GM12891 (cell line): ENCODE measurements at regions not wholly inside any gene's neighbourhood (a gene's known extent, or its start where the extent isn't known, plus 50 kb on each side); places are given as distances from the start of the nearest gene placed in this dataset.

Source experiments
- POLR2A ChIP-seq: IDR thresholded peaks from 2 replicates; pipeline ENCODE4 v1.6.1; 2011; ENCODE audit warnings: low read depth, low read length, control low read depth
- POLR2AphosphoS5 ChIP-seq: IDR thresholded peaks from 2 replicates; pipeline ENCODE4 v1.6.1; 2011; ENCODE audit warnings: low read depth, low read length, control low read depth
- SPI1 ChIP-seq: IDR thresholded peaks from 2 replicates; pipeline ENCODE4 v1.6.1; 2011; ENCODE audit warnings: low read depth, low read length, control low read depth
- TAF1 ChIP-seq: IDR thresholded peaks from 2 replicates; pipeline ENCODE4 v1.6.1; 2011; ENCODE audit warnings: low read depth, low read length, control low read depth

GRCh38 chr13:40458720-40458990, 207.8 kb downstream of the FOXO1 start:
- TF ChIP-seq TAF1 (no peak), POLR2A (no peak), POLR2AphosphoS5 (no peak), SPI1 (no peak)
